HEK293 (cell line): ENCODE measurements at regions not wholly inside any gene's neighbourhood (a gene's known extent, or its start where the extent isn't known, plus 50 kb on each side); places are given as distances from the start of the nearest gene placed in this dataset.

Experiments
- CTCF ChIP-seq: fragments of 450-650 bp; formaldehyde crosslinking; IDR thresholded peaks from 2 replicates; pipeline ENCODE4 v1.5.1; 2016; ENCODE audit warnings: missing biosample characterization, missing genetic modification characterization
- PRDM2 ChIP-seq: fragments of 450-650 bp; formaldehyde crosslinking; IDR thresholded peaks from 2 replicates; pipeline ENCODE4 v1.5.1; 2016; ENCODE audit warnings: missing biosample characterization, missing genetic modification characterization, borderline replicate concordance
- YY1 ChIP-seq: fragments of 450-650 bp; formaldehyde crosslinking; IDR thresholded peaks from 2 replicates; pipeline ENCODE4 v1.5.1; 2018; ENCODE audit warnings: missing biosample characterization, missing genetic modification characterization
- ZBTB1 ChIP-seq: fragments of 450-650 bp; formaldehyde crosslinking; IDR thresholded peaks from 2 replicates; pipeline ENCODE4 v1.5.1; 2016; ENCODE audit warnings: missing biosample characterization, missing genetic modification characterization
- ZNF274 ChIP-seq, 2 experiments: fragments of 200-500 bp in 1 of 2; fragments of 450-650 bp in 1 of 2; sonication (Bioruptor generic) in 1 of 2; formaldehyde crosslinking in 1 of 2; IDR thresholded peaks; 2 replicates each; pipeline versions ENCODE4 v1.5.1 to v1.6.1; 2014 to 2016; ENCODE audit warnings: borderline replicate concordance in 1 of 2, inconsistent platforms in 1 of 2, low read length in 1 of 2, missing biosample characterization in 1 of 2, missing genetic modification characterization in 1 of 2
- ZNF366 ChIP-seq: fragments of 450-650 bp; formaldehyde crosslinking; conservative IDR thresholded peaks from 2 replicates; pipeline ENCODE4 v1.5.1; 2016; ENCODE audit warnings: missing biosample characterization, missing genetic modification characterization
- ZNF398 ChIP-seq: fragments of 450-650 bp; formaldehyde crosslinking; IDR thresholded peaks from 2 replicates; pipeline ENCODE4 v1.5.1; 2017; ENCODE audit warnings: missing biosample characterization, missing genetic modification characterization

- TF ChIP-seq PRDM2 (tag by site-specific recombination) (no peak), ZNF398 (tag by site-specific recombination) (no peak), ZNF274 (IDR thresholded peaks at IDR 0.05; ENCODE audit: low read length) (no peak), ZNF274 (tag by site-specific recombination; IDR thresholded peaks at IDR 0.05; ENCODE audit: borderline replicate concordance) (no peak), ZNF366 (tag by site-specific recombination) (no peak), ZBTB1 (no peak), YY1 (no peak), CTCF (tag by site-specific recombination) (no peak)
Measured at GRCh38 chr2:217563565-217563964, 439.2 kb downstream of the TNS1 start.
